Cardiac septum (tissue), 1 donor: ENCODE measurements at regions not wholly inside any gene's neighbourhood (a gene's known extent, or its start where the extent isn't known, plus 50 kb on each side); places are given as distances from the start of the nearest gene placed in this dataset.
"Not testable (repeated sequence)": the region's sequence is repeated elsewhere in the genome, so short reads cannot be mapped to it uniquely, and the experiment has no call there.

Experiments
- DNase-seq: peaks from one replicate; pipeline ENCODE4 v3.0.0-alpha.2; 2020; ENCODE audit warnings: low spot score
- intact Hi-C: fragments of 100-400 bp; cut with DNase I; formaldehyde crosslinking; loops from one replicate; pipeline ENCODE4 v1.14.0; 2022
- donor health status: DM: no; HTN: no; CAD: no.

DNA sequence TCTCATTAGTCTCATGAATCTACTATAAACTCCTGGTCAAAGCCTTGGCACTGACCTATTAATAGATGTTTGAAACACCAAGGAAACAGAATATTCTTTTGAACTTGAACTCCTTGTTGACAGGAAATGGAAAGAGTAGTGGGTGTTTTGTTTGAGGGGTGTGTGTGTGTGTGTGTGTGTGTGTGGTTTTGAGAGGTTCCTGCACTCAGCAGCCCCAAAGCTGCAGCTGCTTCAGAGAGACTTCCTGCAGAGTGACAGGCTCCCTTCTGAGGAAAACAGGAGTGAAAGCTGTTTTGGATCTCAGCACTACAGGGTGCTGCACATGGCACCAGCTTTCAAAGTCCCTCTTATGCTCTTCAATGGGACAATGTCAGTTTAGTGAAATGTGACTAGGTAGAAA is 546.5 kb upstream of the STEAP1 start:
- DNase-seq, result no peak
- intact Hi-C loops, result no loop called here

DNA sequence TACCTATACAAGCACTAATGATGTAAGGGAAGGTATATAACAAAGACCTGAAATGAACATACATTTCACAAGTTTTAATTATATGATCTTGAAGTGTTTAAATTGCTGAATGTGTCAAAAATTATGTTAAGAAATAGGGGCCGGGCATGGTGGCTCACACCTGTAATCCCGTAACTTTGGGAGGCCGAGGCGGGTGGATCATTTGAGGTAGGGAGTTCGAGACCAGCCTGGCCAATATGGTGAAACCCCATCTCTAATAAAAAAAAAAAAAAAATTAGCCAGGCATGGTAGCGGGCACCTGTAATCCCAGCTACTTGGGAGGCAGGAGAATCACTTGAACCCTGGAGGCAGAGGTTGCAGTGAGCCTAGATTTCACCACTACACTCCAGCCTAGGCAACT is 537.4 kb upstream of the STEAP1 start:
- DNase-seq, intact Hi-C loops: not testable (repeated sequence)

DNA sequence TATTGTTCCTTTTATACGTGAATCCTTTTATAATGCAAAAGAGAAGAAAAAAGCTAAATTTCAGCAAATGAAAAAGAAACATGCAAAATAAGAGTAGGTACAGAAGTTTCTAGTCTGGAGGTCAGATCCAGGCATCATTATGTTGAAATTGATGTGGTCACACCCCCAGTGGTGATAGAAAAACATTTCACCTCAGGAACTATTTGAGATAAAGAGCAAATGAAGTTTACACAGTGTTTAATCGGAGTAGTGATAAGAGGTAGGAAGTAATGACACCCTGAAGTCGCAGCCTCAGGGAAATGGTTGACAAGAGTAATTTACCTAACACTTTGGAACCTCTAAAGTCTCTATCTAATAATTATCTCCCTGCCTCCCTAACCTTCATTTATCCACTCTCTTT is 536.0 kb upstream of the STEAP1 start:
- intact Hi-C loops, result no loop called here
- no peak for DNase-seq

DNA sequence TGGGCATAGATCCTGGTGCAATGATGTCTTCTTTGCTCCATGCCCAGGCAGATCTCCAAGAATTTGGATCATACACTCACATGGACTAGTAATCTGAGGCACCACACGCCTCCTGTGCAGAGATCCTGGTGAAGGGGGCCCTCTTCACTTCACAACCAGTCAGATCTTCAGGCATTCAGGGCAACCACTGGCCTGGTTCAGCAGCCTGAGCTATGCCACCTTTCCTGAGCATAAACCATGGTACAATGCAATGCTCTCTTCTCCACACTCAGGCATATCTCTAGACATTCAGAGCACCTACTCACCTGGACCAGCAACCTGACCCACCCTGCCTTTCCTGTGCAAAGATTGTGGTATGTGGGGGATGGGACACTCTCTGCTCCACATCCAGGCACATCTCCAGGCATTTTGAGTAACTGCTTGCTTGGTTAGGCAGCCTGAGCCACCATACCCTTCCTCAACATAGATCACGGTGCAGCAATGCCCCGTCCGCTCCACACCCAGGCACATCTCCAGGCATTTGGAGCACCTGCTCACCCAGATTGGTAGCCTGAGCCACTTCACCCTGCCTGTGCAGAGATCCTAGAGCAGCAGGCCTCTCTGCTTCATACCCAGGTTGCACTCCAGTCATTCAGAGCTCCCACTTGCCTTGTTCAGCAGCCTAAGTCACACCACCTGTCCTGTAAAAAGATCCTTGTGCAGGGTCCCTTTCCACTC is 532.2 kb upstream of the STEAP1 start:
- intact Hi-C loops, result no loop called here
- no peak for DNase-seq

DNA sequence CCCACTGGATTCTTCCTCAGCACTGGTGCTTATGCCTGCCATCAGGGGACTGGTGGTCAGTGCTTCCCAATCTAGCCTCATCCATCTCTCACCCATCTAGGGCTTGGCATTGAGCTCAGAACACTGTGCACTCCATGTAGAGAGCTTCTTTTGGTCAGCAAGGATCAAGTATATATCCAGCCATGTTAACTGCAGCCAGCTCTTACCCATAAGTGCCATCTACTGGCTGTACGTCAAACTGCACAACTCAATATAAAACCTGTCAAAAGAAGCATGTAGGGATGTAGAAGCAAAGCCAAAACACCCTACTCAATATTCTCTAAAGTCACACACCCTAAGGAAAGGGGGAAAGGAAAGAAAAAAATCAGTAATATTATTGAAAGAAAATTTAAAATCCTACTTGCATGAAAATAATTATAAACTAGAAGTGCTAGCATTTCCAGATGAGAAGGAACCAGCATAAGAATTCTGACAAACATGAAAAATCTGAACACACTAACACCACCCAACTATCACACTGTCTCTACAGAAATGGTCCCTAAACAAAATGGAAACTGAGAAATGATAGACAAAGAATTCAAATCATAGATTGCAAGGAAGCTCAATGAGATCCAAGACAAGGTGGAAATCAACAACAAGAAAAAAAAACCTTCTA is 531.1 kb upstream of the STEAP1 start:
- intact Hi-C loops, result no loop called here

DNA sequence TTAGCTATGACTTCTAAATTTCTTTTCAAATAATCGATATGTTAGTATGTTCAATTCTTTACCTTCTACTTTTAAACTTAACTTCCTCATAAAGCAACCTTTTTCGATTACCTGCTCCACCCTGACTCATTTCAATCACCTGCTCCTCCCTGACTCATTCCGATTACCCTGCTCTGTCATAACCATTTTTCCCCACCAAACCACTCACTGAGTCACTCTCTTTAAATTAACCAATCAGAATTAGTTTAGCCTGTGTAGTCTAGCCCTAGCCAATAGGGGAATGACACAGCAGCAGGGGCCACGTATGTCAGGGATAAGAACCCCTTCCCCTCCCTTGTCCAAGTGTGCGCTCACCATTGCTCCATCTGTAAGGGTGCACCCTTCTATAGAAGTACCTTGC is 530.1 kb upstream of the STEAP1 start:
- intact Hi-C loops, DNase-seq: not testable (repeated sequence)

More for the DNA sequence above, 531.1 kb upstream of the STEAP1 start:
- DNase-seq, result no peak

DNA sequence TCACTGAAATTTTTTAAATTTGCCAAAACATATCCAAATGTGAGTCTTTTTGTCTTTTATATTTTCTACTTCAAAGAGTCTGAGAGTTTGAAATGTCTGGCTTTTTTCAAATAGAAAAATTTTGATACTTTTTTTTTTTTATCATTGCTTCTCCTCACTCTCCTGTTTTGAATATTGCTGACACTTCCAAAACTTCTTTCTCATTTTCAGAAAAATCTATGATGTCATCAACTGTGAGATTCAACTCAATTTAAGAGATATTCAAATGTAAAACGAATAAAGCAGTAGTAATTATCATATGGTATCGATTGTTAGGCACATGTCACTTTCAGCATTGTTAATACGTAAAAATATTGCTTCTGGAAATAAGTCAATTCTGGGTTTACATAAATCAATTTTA is 505.8 kb upstream of the STEAP1 start:
- no peak for DNase-seq
- intact Hi-C loops, result no loop called here

DNA sequence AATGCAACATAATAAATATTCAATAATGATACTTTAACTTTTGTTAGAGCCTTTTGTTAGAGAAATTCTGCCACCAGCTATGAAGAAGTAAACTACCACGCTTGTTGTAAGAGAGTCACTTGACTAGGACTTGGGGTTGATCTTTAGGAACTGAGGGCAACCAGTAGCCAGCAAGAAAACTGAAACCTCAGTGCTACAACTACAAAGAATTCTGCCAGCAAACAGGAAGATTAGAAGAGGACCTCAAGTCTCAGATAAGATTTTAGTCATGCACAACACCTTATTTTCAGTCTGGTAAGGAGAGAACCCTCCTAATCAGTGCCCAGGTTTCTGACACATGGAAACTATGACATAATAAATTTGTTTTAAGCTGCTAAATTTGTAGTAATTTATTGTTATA is 498.3 kb upstream of the STEAP1 start:
- DNase-seq, result no peak
- intact Hi-C loops, result no loop called here

DNA sequence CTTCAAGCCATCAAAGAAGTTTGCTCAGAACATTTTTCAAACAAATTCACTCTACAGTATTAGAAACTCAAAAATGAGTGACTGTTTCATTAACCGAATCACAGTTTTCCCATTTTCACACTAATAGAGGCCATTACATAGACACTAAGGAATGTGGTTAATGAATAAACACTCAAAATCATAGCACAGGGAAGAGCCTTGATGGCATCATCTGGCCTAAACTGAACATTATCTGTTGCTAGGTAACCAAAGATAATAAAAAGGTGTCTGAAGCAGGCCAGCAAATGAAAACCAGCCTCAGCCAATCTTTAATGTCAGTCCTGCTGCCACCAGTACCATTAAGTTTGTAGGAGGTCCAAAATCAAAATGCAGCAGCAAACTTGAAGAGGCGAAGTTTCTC is 492.4 kb upstream of the STEAP1 start:
- intact Hi-C loops, result no loop called here

DNA sequence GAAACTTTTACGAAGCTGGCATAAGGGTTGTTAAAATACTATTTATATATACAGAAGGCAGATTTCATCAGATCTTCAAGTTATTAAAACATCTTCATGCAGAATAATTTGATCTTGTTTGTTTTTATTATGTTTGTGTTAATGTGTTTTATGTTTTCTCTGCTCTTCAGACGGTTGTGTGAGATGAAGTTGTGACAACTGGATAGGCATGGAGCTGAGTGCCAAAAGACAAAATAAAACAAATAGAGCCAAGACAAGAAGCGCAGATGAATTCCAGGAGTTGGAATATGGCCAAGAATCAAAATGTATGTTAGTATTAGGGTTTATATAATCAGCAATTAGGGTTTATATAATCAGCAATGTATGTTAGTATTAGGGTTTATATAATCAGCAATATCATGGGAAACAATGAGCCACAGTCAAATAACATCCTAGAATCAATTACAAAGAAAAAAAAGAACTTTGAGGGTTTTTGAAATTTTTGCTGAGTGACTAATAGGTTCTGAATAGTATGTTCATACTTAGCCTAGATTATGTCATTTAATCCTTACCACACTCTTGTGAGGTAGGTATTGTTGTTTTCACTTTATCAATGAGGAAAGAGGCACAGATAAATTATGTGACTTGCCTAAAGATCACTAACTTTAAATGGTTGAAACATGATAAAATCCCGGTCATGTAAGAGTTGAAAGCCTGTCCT is 488.0 kb upstream of the STEAP1 start:
- no peak for DNase-seq
- intact Hi-C loops, result no loop called here

More for the DNA sequence above, 492.4 kb upstream of the STEAP1 start:
- DNase-seq, result no peak

DNA sequence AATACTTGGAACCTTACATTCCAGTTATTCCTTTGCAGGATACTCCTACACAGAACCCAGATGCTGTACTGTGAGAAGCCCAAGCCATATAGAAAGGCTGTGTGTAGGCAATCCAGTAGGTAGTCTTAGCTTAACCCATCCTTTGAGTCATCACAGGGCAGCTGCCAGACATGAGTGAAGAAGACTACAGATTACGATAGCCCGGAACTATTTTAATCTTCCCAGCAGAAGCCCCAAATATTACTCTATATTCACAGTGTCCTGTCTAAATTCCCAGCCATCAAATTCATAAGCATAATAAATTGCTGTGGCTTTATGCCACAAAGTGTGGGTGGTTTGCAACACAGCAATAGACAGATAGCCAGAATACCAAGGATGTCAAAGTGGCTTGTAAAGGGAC is 474.1 kb upstream of the STEAP1 start:
- no peak for DNase-seq
- intact Hi-C loops, result no loop called here

DNA sequence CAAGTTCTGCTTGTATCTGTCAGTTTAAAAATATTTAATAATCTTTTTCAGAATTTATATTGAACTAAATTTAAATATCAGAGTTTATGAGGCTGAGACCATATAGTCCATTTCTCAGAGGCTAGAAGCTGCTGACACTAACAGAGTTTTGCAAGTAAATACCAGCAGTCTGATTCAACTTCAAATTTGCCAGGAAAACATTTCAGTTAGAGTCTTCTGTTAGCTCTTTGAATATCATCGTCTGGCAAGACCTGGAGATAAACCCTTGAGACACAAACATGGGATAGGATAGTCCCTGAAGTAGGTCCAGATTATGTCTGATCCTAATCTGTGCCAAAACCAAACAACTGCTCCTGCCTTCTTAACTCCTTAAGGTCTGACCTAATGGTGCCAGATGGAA is 472.8 kb upstream of the STEAP1 start:
- intact Hi-C loops, result no loop called here
- DNase-seq, result no peak

DNA sequence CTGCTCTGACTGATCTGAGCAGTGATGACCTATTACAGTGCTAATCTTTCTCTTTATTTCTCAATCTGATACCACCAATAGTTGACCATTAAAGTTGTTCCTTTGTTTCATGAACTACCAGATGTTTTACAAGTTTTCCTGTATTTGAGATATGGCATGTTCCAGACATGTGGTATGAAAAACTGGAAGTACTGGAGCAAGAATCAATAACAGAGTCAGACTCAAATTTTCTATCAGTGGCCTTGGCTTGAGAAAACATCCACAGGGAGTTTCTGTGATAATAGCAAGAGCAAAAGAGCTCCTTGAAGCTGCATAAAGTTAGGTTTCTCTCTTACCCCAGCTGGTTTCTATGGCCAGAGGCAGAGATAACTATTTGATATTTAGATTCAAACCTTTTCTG is 469.0 kb upstream of the STEAP1 start:
- intact Hi-C loops, result no loop called here
- no peak for DNase-seq

DNA sequence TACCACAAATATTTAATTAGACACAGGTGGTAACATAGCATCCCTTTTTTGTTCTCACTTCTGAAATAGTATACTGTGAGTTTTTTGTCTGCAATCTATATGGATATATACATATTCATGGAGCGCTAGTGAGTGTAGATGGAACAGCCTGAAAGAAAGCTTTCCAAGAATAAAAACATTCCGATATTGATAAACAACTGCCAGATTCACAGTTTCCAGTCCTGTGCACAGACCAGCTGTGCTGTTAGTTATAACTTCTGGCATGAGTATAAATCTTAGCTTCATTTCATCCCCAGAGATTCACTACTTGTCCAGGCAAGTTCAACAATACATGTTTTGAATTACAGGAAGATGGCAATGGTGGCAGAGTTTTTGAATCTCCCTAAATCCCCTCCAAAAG is 467.1 kb upstream of the STEAP1 start:
- DNase-seq, result no peak
- intact Hi-C loops, result no loop called here

DNA sequence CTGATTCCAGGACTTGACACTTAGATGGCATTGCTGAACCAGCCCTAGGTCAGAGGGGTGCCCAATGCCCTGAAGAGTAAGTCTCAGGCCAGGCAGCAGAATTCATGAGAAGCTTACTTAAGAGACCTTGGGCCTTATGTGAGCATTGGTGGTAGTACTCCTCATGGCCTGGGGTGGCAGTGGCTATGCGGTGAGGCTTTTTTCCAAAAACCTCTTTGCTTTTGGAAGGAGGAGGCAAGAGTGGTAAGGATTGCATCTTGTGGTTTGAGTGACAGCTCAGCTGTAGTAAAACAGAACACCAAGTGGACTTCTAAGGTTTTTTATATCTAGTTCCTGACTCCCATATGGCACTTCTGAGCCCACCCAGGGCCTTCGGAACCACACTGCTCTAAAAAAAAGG is 459.0 kb upstream of the STEAP1 start:
- no peak for DNase-seq
- intact Hi-C loops, result no loop called here

DNA sequence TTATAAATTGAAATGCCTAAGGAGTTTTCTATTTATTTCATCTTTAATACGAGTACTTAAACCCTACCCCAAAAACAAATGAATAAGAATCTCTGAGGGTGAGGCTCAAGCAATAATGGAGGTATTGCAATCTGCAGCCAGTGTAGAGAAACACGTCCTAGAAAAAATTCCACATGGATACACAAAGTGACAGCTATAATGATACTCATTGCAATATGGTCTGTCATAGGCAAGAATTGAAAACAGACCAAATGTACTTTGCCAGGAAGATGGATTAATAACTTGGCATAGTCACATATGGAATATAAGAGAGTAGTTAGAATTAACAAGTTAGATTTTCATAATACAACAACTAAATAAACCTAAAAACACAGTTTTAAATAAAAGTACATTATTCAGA is 440.1 kb upstream of the STEAP1 start:
- no peak for DNase-seq
- intact Hi-C loops, result no loop called here

DNA sequence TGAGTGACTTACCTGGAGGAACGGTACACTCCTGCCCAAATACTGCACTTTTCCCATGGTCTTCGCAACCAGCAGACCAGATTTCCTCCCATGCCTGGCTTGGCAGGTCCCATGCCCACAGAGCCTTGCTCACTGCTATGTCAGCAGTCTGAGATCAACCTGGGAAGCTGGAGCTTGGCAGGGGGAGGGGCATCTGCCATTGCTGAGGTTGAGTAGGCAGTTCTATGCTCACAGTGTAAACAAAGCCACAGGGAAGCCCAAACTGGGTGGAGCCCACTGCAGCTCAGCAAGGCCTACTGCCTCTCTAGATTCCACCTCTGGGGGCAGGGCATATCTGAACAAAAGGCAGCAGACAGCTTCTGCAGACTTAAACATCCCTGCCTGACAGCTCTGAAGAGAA is 435.3 kb upstream of the STEAP1 start:
- DNase-seq, intact Hi-C loops: not testable (repeated sequence)

DNA sequence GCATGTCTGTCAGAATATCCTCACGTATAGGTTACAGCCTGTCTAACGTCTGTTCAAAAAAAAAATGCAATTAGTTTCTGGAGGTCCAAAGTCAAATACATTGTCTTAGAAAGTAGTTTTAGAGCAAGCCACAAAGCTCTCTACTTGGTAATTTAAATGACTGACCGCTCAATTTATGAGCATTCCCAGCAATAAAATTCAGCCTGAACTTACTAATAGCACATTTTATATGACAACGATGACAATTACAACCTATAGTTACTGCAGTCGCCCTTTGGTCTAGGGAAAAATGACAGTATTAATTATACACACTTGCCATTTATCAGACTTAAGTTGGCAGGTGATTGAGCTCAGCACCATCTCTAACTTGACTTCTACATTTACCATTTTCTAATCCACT is 425.8 kb upstream of the STEAP1 start:
- no peak for DNase-seq
- intact Hi-C loops, result no loop called here

DNA sequence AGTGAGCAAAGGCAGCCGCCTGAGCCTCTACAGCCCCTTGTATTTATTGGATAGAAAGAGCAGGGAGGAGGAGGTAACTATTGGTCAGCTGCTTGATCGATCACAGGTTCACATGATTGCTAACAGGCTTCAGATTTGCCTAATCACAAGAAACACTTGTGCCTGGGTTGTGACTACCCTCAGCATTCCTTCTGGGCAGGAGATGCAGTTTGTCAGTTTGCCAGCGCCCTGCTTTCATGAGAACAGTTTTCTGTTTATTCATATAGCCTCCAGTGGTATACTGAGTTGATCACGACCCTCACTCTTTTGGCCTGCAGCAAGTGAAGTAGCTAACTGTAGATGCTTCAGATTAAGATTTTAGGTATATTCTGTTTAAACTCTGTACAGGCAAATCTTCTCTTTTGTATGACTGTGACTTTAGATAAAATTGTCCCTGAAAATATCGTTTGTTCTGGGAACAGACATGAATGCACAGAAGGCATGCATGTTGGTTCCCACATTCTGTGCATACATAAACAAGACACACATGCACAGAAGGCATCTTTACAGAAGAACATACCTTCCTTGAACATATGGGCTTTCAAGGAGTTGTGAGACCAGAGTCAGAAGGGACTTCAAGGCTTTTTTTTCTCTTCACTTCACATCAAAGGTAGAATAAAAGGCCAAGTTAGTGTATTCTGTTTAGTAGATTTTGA is 422.4 kb upstream of the STEAP1 start:
- DNase-seq, result no peak
- intact Hi-C loops, result no loop called here

DNA sequence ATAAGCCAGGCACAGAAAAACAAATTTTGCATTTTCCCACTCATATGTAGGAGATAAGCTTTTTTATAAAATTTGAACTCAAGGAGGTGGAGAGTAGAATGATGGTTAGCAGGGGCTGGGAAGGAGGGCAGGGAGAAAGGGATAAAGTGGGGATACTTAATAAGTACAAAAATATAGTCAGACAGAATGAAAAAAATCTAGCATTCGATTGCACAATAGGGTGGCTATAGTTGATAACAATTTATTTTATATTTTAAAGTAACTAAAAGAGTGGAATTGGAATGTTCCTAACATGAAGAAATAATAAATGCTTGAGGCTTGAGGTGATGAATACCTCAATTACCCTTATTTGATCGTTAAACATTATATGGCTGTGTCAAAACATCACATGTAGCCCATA is 415.7 kb upstream of the STEAP1 start:
- intact Hi-C loops, result no loop called here
- DNase-seq, result no peak
